ENCODE measurements at regions not wholly inside any gene's neighbourhood (a gene's known extent, or its start where the extent isn't known, plus 50 kb on each side); places are given as distances from the start of the nearest gene placed in this dataset.

GRCh38 chr2:16112972-16113560, 172.7 kb downstream of the MYCN start:
- Histone ChIP-seq H3K27ac (ENCODE audit: low read depth in 2 of 2, low read length in 1 of 2) (no peak overlapping the region), H2AFZ (ENCODE audit: low read depth) (no peak overlapping the region), H3K4me3 (ENCODE audit: low read depth in 2 of 2, low read length in 1 of 2) (no peak overlapping the region), H3K9ac (no peak overlapping the region), H3K79me2 (ENCODE audit: insufficient read depth) (no peaks in the 10 kb centered on the region), H3K9me3 (no peaks in the 10 kb centered on the region), H3F3A (replicated peaks; ENCODE audit: insufficient read depth) (no peaks in the 10 kb centered on the region), H3K9me2 (no peaks in the 10 kb centered on the region), H3K4me2 (no peak overlapping the region), H3K4me1 (ENCODE audit: control insufficient read depth in 1 of 2, insufficient read depth in 2 of 2, low read depth in 1 of 2, low read length in 1 of 2) (no peaks in the 10 kb centered on the region), H4K20me1 (ENCODE audit: insufficient read depth) (no peaks in the 10 kb centered on the region), H3K27me3 (ENCODE audit: insufficient read depth) (no peaks in the 10 kb centered on the region), H3K36me3 (replicated peaks in 1 of 2; ENCODE audit: control insufficient read depth in 1 of 2, insufficient read depth in 2 of 2, low read length in 1 of 2) (no peaks in the 10 kb centered on the region)
- CTCF ChIA-PET = no interaction called here
- POLR2A ChIA-PET = no interaction called here
- TF ChIP-seq GATA2 (CRISPR knock-in tag; IDR thresholded peaks at IDR 0.05) (no peak), FOXM1 (IDR thresholded peaks at IDR 0.05; ENCODE audit: low read depth) (no peak), FOSL2 (IDR thresholded peaks at IDR 0.05; ENCODE audit: borderline replicate concordance, low read depth) (no peak), EZH2phosphoT487 (IDR thresholded peaks at IDR 0.05; ENCODE audit: borderline replicate concordance, low read depth) (no peak), ELF1 (IDR thresholded peaks at IDR 0.05) (no peak), TEAD4 (IDR thresholded peaks at IDR 0.05; ENCODE audit: borderline replicate concordance, insufficient read depth) (no peak), YY1 (IDR thresholded peaks at IDR 0.05; ENCODE audit: low read depth) (no peak), NFIC (IDR thresholded peaks at IDR 0.05; ENCODE audit: borderline replicate concordance) (no peak), TAF1 (IDR thresholded peaks at IDR 0.05; ENCODE audit: borderline replicate concordance, low read depth, low read length) (no peak), RAD21 (IDR thresholded peaks at IDR 0.05; ENCODE audit: low read length) (no peak), ZBTB33 (IDR thresholded peaks at IDR 0.05; ENCODE audit: borderline replicate concordance, low read depth) (no peak), RCOR1 (IDR thresholded peaks at IDR 0.05; ENCODE audit: low read length) (no peak), MXI1 (IDR thresholded peaks at IDR 0.05; ENCODE audit: low read depth, low read length) (no peak), RFX5 (IDR thresholded peaks at IDR 0.05; ENCODE audit: low read length) (no peak), GABPA (IDR thresholded peaks at IDR 0.05; ENCODE audit: low read depth) (no peak), TCF12 (IDR thresholded peaks at IDR 0.05) (no peak), SMC3 (IDR thresholded peaks at IDR 0.05; ENCODE audit: low read depth, low read length) (no peak), CTCF (IDR thresholded peaks at IDR 0.05) (no peak)
- DNase-seq = no peak
- 36% methylated on average over 3 of the region's 3 CpGs for WGBS (ENCODE audit: low lambda C conversion rate)
